ENCODE measurements at regions not wholly inside any gene's neighbourhood (a gene's known extent, or its start where the extent isn't known, plus 50 kb on each side); places are given as distances from the start of the nearest gene placed in this dataset.

DNA sequence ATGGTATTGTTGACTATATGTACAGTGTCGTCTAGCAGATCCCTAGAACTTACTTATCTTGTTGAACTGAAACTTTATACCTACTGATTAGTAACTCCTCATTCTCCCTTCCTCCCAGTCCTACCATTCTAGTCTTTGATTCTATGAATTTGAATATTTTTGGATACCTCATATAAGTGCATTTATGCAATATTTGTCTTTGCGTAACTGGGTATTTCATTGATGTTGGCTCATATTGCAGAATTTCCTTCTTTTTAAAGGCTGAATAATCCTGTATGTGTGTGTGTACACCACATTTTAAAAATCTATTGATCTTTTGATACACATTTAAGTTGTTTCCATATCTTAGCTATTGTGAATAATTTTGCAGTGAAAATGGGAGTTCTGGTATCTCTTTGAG is 119.9 kb downstream of the SOX4 start:
- Histone ChIP-seq H4K91ac (ENCODE audit: low read depth, low read length) (no peak overlapping the region), H3K18ac (ENCODE audit: low read length) (no peak overlapping the region), H3K4me1 (ENCODE audit: control insufficient read depth in 1 of 2, insufficient read depth in 2 of 2, low read length in 2 of 2) (peaks cover 6 to 22% of the 10 kb centered on the region in 2 experiments), H3K14ac (ENCODE audit: low read length) (no peak overlapping the region), H2BK120ac (ENCODE audit: insufficient read depth, low read length, poor library complexity) (no peak overlapping the region), H3K4ac (ENCODE audit: low read depth, low read length) (no peak overlapping the region), H2AFZ (ENCODE audit: insufficient read depth, low read length, poor library complexity) (no peak overlapping the region), H3K79me2 (ENCODE audit: control insufficient read depth, insufficient read depth, low read length, poor library complexity) (peaks cover 2% of the 10 kb centered on the region), H2BK12ac (ENCODE audit: low read length) (no peak overlapping the region), H3K9ac (ENCODE audit: low read length) (no peak overlapping the region), H3K27ac (ENCODE audit: low read depth, low read length) (no peak overlapping the region), H3K9me3 (ENCODE audit: insufficient read depth, low read depth, low read length) (no peaks in the 10 kb centered on the region), H3K23ac (ENCODE audit: low read length) (no peak overlapping the region), H2BK5ac (ENCODE audit: low read depth, low read length, poor library complexity) (no peak overlapping the region), H2AK5ac (ENCODE audit: low read length) (no peak overlapping the region), H3K27me3 (ENCODE audit: insufficient read depth, low read length) (no peaks in the 10 kb centered on the region), H3K4me3 (ENCODE audit: low read depth, low read length) (no peak overlapping the region), H3K79me1 (ENCODE audit: low read length) (peaks cover 28% of the 10 kb centered on the region), H4K8ac (ENCODE audit: low read depth, low read length) (no peak overlapping the region), H3K4me2 (ENCODE audit: low read length) (no peak overlapping the region), H3K36me3 (ENCODE audit: control insufficient read depth in 1 of 2, insufficient read depth in 2 of 2, low read length in 2 of 2) (no peaks in the 10 kb centered on the region), H4K12ac (ENCODE audit: low read depth, low read length) (no peak overlapping the region)
- no CpG with 5 or more reads among the region's 2 CpGs for WGBS (ENCODE audit: extremely low coverage, insufficient coverage, insufficient read length)
- peak in 1 of 2 donors; percentile 37 for DNase-seq

DNA sequence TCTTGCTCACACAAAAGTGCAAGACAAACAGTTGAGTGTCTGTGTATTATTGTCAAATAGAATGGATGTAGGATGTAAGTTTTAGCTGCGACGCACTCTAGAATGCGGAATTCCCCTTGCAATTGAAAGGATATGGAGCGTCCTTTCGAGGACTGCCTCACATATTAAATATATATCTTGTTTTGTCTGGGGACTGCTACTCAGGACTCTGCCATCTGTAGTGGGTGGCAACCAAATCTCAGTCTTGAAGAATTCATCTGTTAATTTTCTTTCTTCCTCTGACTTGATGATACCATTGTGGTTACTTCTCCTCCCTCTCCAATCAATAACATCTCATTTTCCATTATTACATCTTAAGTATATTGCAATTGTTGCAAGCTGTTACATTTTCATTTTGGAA is 121.6 kb downstream of the SOX4 start:
- H4K8ac ChIP-seq (ENCODE audit: low read depth, low read length) = no peak overlapping the region
- H2BK12ac ChIP-seq (ENCODE audit: low read length) = no peak overlapping the region
- no CpG with 5 or more reads among the region's 5 CpGs for WGBS (ENCODE audit: extremely low coverage, insufficient coverage, insufficient read length)

DNA sequence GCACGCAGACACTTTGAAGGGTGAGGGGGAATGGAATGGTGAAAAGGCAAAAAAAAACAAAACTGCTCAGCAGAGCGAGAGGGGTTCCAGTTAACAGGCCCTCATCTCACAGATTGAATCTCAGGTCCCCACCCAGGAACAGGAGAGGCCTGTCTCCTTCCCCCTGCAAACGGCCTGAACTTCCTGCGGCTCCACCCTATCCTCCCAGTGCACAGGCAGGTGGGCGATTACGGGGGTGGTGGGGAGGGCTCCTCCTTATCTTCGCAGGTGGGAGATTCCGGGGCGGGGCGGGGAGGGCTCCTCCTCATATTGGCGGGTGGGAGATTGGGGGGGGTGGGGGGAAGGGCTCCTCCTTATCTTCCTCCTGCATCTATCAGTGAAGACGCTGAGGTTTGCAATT is 129.0 kb downstream of the SOX4 start:
- no peak overlapping the region for H4K12ac ChIP-seq (ENCODE audit: low read depth, low read length)
- peaks cover 0 to 2% of the 10 kb centered on the region in 2 experiments for H3K36me3 ChIP-seq (ENCODE audit: control insufficient read depth in 1 of 2, insufficient read depth in 2 of 2, low read length in 2 of 2)
- H4K91ac ChIP-seq (ENCODE audit: low read depth, low read length) = no peak overlapping the region
- H3K4me2 ChIP-seq (ENCODE audit: low read length) = no peak overlapping the region
- no peak overlapping the region for H3K27ac ChIP-seq (ENCODE audit: low read depth, low read length)
- peaks cover 8 to 15% of the 10 kb centered on the region in 2 experiments for H3K4me1 ChIP-seq (ENCODE audit: control insufficient read depth in 1 of 2, insufficient read depth in 2 of 2, low read length in 2 of 2)
- H4K8ac ChIP-seq (ENCODE audit: low read depth, low read length) = no peak overlapping the region
- H2BK120ac ChIP-seq (ENCODE audit: insufficient read depth, low read length, poor library complexity) = no peak overlapping the region
- peak overlapping the region; percentile 74 for H2BK12ac ChIP-seq (ENCODE audit: low read length)
- H2AK5ac ChIP-seq (ENCODE audit: low read length) = peak overlapping the region; percentile 9
- H3K9me3 ChIP-seq (ENCODE audit: insufficient read depth, low read depth, low read length) = peaks cover 2% of the 10 kb centered on the region
- H3K23ac ChIP-seq (ENCODE audit: low read length) = no peak overlapping the region
- peak overlapping the region; percentile 61 for H2BK5ac ChIP-seq (ENCODE audit: low read depth, low read length, poor library complexity)
- no peak for DNase-seq
- no peak overlapping the region for H3K4me3 ChIP-seq (ENCODE audit: low read depth, low read length)
- H3K27me3 ChIP-seq (ENCODE audit: insufficient read depth, low read length) = no peaks in the 10 kb centered on the region
- no peak overlapping the region for H3K9ac ChIP-seq (ENCODE audit: low read length)
- no peak overlapping the region for H3K14ac ChIP-seq (ENCODE audit: low read length)
- no CpG with 5 or more reads among the region's 12 CpGs for WGBS (ENCODE audit: extremely low coverage, insufficient coverage, insufficient read length)
- no peak overlapping the region for H3K18ac ChIP-seq (ENCODE audit: low read length)
- H3K79me1 ChIP-seq (ENCODE audit: low read length) = peaks cover 14% of the 10 kb centered on the region
- no peaks in the 10 kb centered on the region for H3K79me2 ChIP-seq (ENCODE audit: control insufficient read depth, insufficient read depth, low read length, poor library complexity)
- H2AFZ ChIP-seq (ENCODE audit: insufficient read depth, low read length, poor library complexity) = no peak overlapping the region
- H3K4ac ChIP-seq (ENCODE audit: low read depth, low read length) = no peak overlapping the region

More for the DNA sequence above, 121.6 kb downstream of the SOX4 start:
- H3K79me1 ChIP-seq (ENCODE audit: low read length) = peaks cover 23% of the 10 kb centered on the region
- H4K91ac ChIP-seq (ENCODE audit: low read depth, low read length) = no peak overlapping the region
- peaks cover 2% of the 10 kb centered on the region for H3K9me3 ChIP-seq (ENCODE audit: insufficient read depth, low read depth, low read length)
- no peak overlapping the region for H4K12ac ChIP-seq (ENCODE audit: low read depth, low read length)
- H2AFZ ChIP-seq (ENCODE audit: insufficient read depth, low read length, poor library complexity) = no peak overlapping the region
- H3K79me2 ChIP-seq (ENCODE audit: control insufficient read depth, insufficient read depth, low read length, poor library complexity) = peaks cover 2% of the 10 kb centered on the region
- H3K27ac ChIP-seq (ENCODE audit: low read depth, low read length) = no peak overlapping the region
- H3K36me3 ChIP-seq (ENCODE audit: control insufficient read depth in 1 of 2, insufficient read depth in 2 of 2, low read length in 2 of 2) = peaks cover 0 to 2% of the 10 kb centered on the region in 2 experiments
- no peak overlapping the region for H3K4me3 ChIP-seq (ENCODE audit: low read depth, low read length)
- no peak overlapping the region for H3K23ac ChIP-seq (ENCODE audit: low read length)
- H3K9ac ChIP-seq (ENCODE audit: low read length) = no peak overlapping the region
- no peak overlapping the region for H2BK5ac ChIP-seq (ENCODE audit: low read depth, low read length, poor library complexity)
- no peak overlapping the region for H2AK5ac ChIP-seq (ENCODE audit: low read length)
- no peak for DNase-seq
- H3K4ac ChIP-seq (ENCODE audit: low read depth, low read length) = no peak overlapping the region
- H3K18ac ChIP-seq (ENCODE audit: low read length) = no peak overlapping the region
- no peaks in the 10 kb centered on the region for H3K27me3 ChIP-seq (ENCODE audit: insufficient read depth, low read length)
- H3K14ac ChIP-seq (ENCODE audit: low read length) = no peak overlapping the region
- H2BK120ac ChIP-seq (ENCODE audit: insufficient read depth, low read length, poor library complexity) = no peak overlapping the region
- no peak overlapping the region for H3K4me2 ChIP-seq (ENCODE audit: low read length)
- peaks cover 5 to 19% of the 10 kb centered on the region in 2 experiments for H3K4me1 ChIP-seq (ENCODE audit: control insufficient read depth in 1 of 2, insufficient read depth in 2 of 2, low read length in 2 of 2)

DNA sequence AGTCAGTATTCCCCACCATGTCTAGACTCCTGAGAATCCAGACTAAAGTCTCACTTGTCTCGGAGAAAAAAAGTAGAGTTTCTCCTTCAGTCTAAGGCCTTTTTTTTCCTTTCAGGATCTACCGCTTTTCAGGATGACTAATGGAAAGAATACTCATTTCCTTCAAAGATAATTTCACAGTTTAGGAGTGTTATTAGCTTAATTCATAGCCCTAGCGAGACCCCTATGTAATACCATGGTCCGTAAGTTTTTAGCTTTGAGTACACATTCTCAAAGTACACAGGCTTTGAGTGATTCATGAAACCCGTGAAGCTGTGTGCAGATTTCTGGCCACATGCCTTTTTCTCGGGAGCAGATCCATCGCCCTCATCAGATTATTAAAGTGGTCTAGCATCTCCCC is 133.1 kb downstream of the SOX4 start:
- Histone ChIP-seq H2BK120ac (ENCODE audit: insufficient read depth, low read length, poor library complexity) (peak overlapping the region; percentile 18), H3K14ac (ENCODE audit: low read length) (no peak overlapping the region), H4K12ac (ENCODE audit: low read depth, low read length) (no peak overlapping the region), H3K4me1 (ENCODE audit: control insufficient read depth in 1 of 2, insufficient read depth in 2 of 2, low read length in 2 of 2) (peaks cover 6 to 12% of the 10 kb centered on the region in 2 experiments), H3K4me2 (ENCODE audit: low read length) (no peak overlapping the region), H2BK12ac (ENCODE audit: low read length) (peak overlapping the region; percentile 3), H4K91ac (ENCODE audit: low read depth, low read length) (no peak overlapping the region), H3K27me3 (ENCODE audit: insufficient read depth, low read length) (no peaks in the 10 kb centered on the region), H3K4me3 (ENCODE audit: low read depth, low read length) (no peak overlapping the region), H3K18ac (ENCODE audit: low read length) (no peak overlapping the region), H2AK5ac (ENCODE audit: low read length) (no peak overlapping the region), H3K27ac (ENCODE audit: low read depth, low read length) (peak overlapping the region; percentile 76), H4K8ac (ENCODE audit: low read depth, low read length) (no peak overlapping the region), H3K4ac (ENCODE audit: low read depth, low read length) (no peak overlapping the region), H2AFZ (ENCODE audit: insufficient read depth, low read length, poor library complexity) (no peak overlapping the region), H2BK5ac (ENCODE audit: low read depth, low read length, poor library complexity) (no peak overlapping the region), H3K36me3 (ENCODE audit: control insufficient read depth in 1 of 2, insufficient read depth in 2 of 2, low read length in 2 of 2) (no peaks in the 10 kb centered on the region), H3K79me2 (ENCODE audit: control insufficient read depth, insufficient read depth, low read length, poor library complexity) (no peaks in the 10 kb centered on the region), H3K9ac (ENCODE audit: low read length) (no peak overlapping the region), H3K79me1 (ENCODE audit: low read length) (peaks cover 15% of the 10 kb centered on the region), H3K23ac (ENCODE audit: low read length) (no peak overlapping the region), H3K9me3 (ENCODE audit: insufficient read depth, low read depth, low read length) (no peaks in the 10 kb centered on the region)
- peak; percentile 13 to 86 for DNase-seq
- no CpG with 5 or more reads among the region's 7 CpGs for WGBS (ENCODE audit: extremely low coverage, insufficient coverage, insufficient read length)

All from trophoblast cell (in vitro differentiated cells and primary cell).